Muscle layer of colon (tissue), 2 donors: ENCODE measurements at regions not wholly inside any gene's neighbourhood (a gene's known extent, or its start where the extent isn't known, plus 50 kb on each side); places are given as distances from the start of the nearest gene placed in this dataset.

Source experiments
- H3K27ac ChIP-seq: one replicate; pipeline ENCODE4 v1.7.0; 2013; ENCODE audit warnings: low read depth, mild to moderate bottlenecking, low read length, moderate library complexity
- H3K27me3 ChIP-seq, 2 donors: one replicate each; pipeline ENCODE4 v1.7.0; 2013; ENCODE audit warnings: low read length in 2 of 2, mild to moderate bottlenecking in 2 of 2; ENCODE audit not compliant: insufficient read depth in 2 of 2, control insufficient read depth in 1 of 2
- H3K36me3 ChIP-seq: one replicate; pipeline ENCODE4 v1.7.0; 2013; ENCODE audit warnings: mild to moderate bottlenecking, low read length; ENCODE audit not compliant: insufficient read depth
- H3K4me1 ChIP-seq: one replicate; pipeline ENCODE4 v1.7.0; 2013; ENCODE audit warnings: mild to moderate bottlenecking, low read length; ENCODE audit not compliant: insufficient read depth
- H3K4me3 ChIP-seq, 2 donors: one replicate each; pipeline ENCODE4 v1.7.0; 2013; ENCODE audit warnings: low read length in 2 of 2, low read depth in 1 of 2, mild to moderate bottlenecking in 1 of 2, moderate library complexity in 1 of 2
- H3K9ac ChIP-seq: one replicate; pipeline ENCODE4 v1.7.0; 2013; ENCODE audit warnings: low read length
- H3K9me3 ChIP-seq: one replicate; pipeline ENCODE4 v1.7.0; 2013; ENCODE audit warnings: mild to moderate bottlenecking, low read length
- donor health status: abdominal sarcoma.
- donor health status: Adenocarcinoma of cecum.

GRCh38 chr14:26935733-26936132 is 337.9 kb upstream of the NOVA1 start:
- H3K9me3 ChIP-seq, result no peaks in the 10 kb centered on the region
- H3K4me1 ChIP-seq, result no peaks in the 10 kb centered on the region
- no peak overlapping the region for H3K27ac ChIP-seq
- H3K27me3 ChIP-seq, result no peaks in the 10 kb centered on the region
- H3K9ac ChIP-seq, result no peak overlapping the region
- H3K4me3 ChIP-seq, result no peak overlapping the region
- H3K36me3 ChIP-seq, result no peaks in the 10 kb centered on the region

- H3K9ac ChIP-seq, result no peak overlapping the region
- H3K4me3 ChIP-seq, result no peak overlapping the region
- no peak overlapping the region for H3K27ac ChIP-seq
- no peaks in the 10 kb centered on the region for H3K27me3 ChIP-seq
- no peaks in the 10 kb centered on the region for H3K4me1 ChIP-seq
- no peaks in the 10 kb centered on the region for H3K36me3 ChIP-seq
- H3K9me3 ChIP-seq, result no peaks in the 10 kb centered on the region
Measured at GRCh38 chr14:26938054-26938453, 340.2 kb upstream of the NOVA1 start.

- H3K9me3 ChIP-seq, result no peaks in the 10 kb centered on the region
- no peaks in the 10 kb centered on the region for H3K36me3 ChIP-seq
- H3K9ac ChIP-seq, result no peak overlapping the region
- H3K4me3 ChIP-seq, result no peak overlapping the region
- H3K27ac ChIP-seq, result no peak overlapping the region
- no peaks in the 10 kb centered on the region for H3K4me1 ChIP-seq
- no peaks in the 10 kb centered on the region for H3K27me3 ChIP-seq
Measured at GRCh38 chr14:26939755-26940154, 341.9 kb upstream of the NOVA1 start.

- Histone ChIP-seq H3K4me1 (no peaks in the 10 kb centered on the region), H3K4me3 (no peak overlapping the region), H3K27me3 (no peaks in the 10 kb centered on the region), H3K9me3 (no peaks in the 10 kb centered on the region), H3K36me3 (no peaks in the 10 kb centered on the region), H3K9ac (no peak overlapping the region), H3K27ac (no peak overlapping the region)
Measured at GRCh38 chr14:26941521-26941920, 343.7 kb upstream of the NOVA1 start.

GRCh38 chr14:26947265-26947664 is 349.4 kb upstream of the NOVA1 start:
- Histone ChIP-seq H3K9me3 (no peaks in the 10 kb centered on the region), H3K4me3 (no peak overlapping the region), H3K27me3 (no peaks in the 10 kb centered on the region), H3K27ac (no peak overlapping the region), H3K4me1 (no peaks in the 10 kb centered on the region), H3K9ac (no peak overlapping the region), H3K36me3 (no peaks in the 10 kb centered on the region)

GRCh38 chr14:26959437-26959836 is 361.6 kb upstream of the NOVA1 start:
- H3K9ac ChIP-seq, result no peak overlapping the region
- no peak overlapping the region for H3K27ac ChIP-seq
- H3K27me3 ChIP-seq, result no peaks in the 10 kb centered on the region
- H3K36me3 ChIP-seq, result no peaks in the 10 kb centered on the region
- H3K4me3 ChIP-seq, result no peak overlapping the region
- no peaks in the 10 kb centered on the region for H3K4me1 ChIP-seq
- no peaks in the 10 kb centered on the region for H3K9me3 ChIP-seq

- H3K36me3 ChIP-seq, result no peaks in the 10 kb centered on the region
- no peak overlapping the region for H3K4me3 ChIP-seq
- H3K9me3 ChIP-seq, result no peaks in the 10 kb centered on the region
- no peaks in the 10 kb centered on the region for H3K4me1 ChIP-seq
- H3K9ac ChIP-seq, result no peak overlapping the region
- H3K27ac ChIP-seq, result no peak overlapping the region
- no peaks in the 10 kb centered on the region for H3K27me3 ChIP-seq
Measured at GRCh38 chr14:26959972-26960660, 362.3 kb upstream of the NOVA1 start.

- Histone ChIP-seq H3K9me3 (no peaks in the 10 kb centered on the region), H3K4me3 (no peak overlapping the region), H3K27ac (no peak overlapping the region), H3K36me3 (no peaks in the 10 kb centered on the region), H3K27me3 (no peaks in the 10 kb centered on the region), H3K4me1 (no peaks in the 10 kb centered on the region), H3K9ac (no peak overlapping the region)
Measured at GRCh38 chr14:26963711-26964110, 365.9 kb upstream of the NOVA1 start.

- no peaks in the 10 kb centered on the region for H3K9me3 ChIP-seq
- no peak overlapping the region for H3K9ac ChIP-seq
- H3K36me3 ChIP-seq, result no peaks in the 10 kb centered on the region
- H3K4me3 ChIP-seq, result no peak overlapping the region
- H3K4me1 ChIP-seq, result no peaks in the 10 kb centered on the region
- H3K27ac ChIP-seq, result no peak overlapping the region
- no peaks in the 10 kb centered on the region for H3K27me3 ChIP-seq
Measured at GRCh38 chr14:26965490-26965889, 367.7 kb upstream of the NOVA1 start.

- H3K4me3 ChIP-seq, result no peak overlapping the region
- no peaks in the 10 kb centered on the region for H3K4me1 ChIP-seq
- no peaks in the 10 kb centered on the region for H3K27me3 ChIP-seq
- no peaks in the 10 kb centered on the region for H3K36me3 ChIP-seq
- no peak overlapping the region for H3K27ac ChIP-seq
- H3K9ac ChIP-seq, result no peak overlapping the region
- H3K9me3 ChIP-seq, result no peaks in the 10 kb centered on the region
Measured at GRCh38 chr14:26966908-26967307, 369.1 kb upstream of the NOVA1 start.

- Histone ChIP-seq H3K4me1 (no peaks in the 10 kb centered on the region), H3K27ac (no peak overlapping the region), H3K9ac (no peak overlapping the region), H3K36me3 (no peaks in the 10 kb centered on the region), H3K27me3 (no peaks in the 10 kb centered on the region), H3K4me3 (no peak overlapping the region), H3K9me3 (no peaks in the 10 kb centered on the region)
Measured at GRCh38 chr14:26974965-26975364, 377.1 kb upstream of the NOVA1 start.

- Histone ChIP-seq H3K36me3 (no peaks in the 10 kb centered on the region), H3K27ac (no peak overlapping the region), H3K27me3 (no peaks in the 10 kb centered on the region)
Measured at GRCh38 chr14:26982071-26982470, 384.2 kb upstream of the NOVA1 start.

More at GRCh38 chr14:26982071-26982470, 384.2 kb upstream of the NOVA1 start:
- H3K4me3 ChIP-seq, result no peak overlapping the region
- H3K9me3 ChIP-seq, result no peaks in the 10 kb centered on the region
- no peak overlapping the region for H3K9ac ChIP-seq
- no peaks in the 10 kb centered on the region for H3K4me1 ChIP-seq
